Peyer's patch (tissue), 4 donors: ENCODE measurements at regions not wholly inside any gene's neighbourhood (a gene's known extent, or its start where the extent isn't known, plus 50 kb on each side); places are given as distances from the start of the nearest gene placed in this dataset.

ENCODE experiments used
- POLR2A ChIP-seq, 2 donors: fragments of 450-650 bp; IDR thresholded peaks; one replicate each; pipeline ENCODE4 v1.5.1; 2017; ENCODE audit warnings: antibody characterized with exemption in 2 of 2, mild to moderate bottlenecking in 2 of 2, moderate library complexity in 2 of 2
- TF ChIP-seq, protein P1 (sequence below), 6 experiments: fragments of 450-650 bp in 4 of 6; fragments of 200-600 bp in 2 of 6; sonication (generic) in 1 of 6; IDR thresholded peaks; one replicate each; pipeline ENCODE4 v1.5.1; 2017 to 2019; ENCODE audit warnings: antibody characterized with exemption in 6 of 6, mild to moderate bottlenecking in 3 of 6, moderate library complexity in 1 of 6

DNA sequence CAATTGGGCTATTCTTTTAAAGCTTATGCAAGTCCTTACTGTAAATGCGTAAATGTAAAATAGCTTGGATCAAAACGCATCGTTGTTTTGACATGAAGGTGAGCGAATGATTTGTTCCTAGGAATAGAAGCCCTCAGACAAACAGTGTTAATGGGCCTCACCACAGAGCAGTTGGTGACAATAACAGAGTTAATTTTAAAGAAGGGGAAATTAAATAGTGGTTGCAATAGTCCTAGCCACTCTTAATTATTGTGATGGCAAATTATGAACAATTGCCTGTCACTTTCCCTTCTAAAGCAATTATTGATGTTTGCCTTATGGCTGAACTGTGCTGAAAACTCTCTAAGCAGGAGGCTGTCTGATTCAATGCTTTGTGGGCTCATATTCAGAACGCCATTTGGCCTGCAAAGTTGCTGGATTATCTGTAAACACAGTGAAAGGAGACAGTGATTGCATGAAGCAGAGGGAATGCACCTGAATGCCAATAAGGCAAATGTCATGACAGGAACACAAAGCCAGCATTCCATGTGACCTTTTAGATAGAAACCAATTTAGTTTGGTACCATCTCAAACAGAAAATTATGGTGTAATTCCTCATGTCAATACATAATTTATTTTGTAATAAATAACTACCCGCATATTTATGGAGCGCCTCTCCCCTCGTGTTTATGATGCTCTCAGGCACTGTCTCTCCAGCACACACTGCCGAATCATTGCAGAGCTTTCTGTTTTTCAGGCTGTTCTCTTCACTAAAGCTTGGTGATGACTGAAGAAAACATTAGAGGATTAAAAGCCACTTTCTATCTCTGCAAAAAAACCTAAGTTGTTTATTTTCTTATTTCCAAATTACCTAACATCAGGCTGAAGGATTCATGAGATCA, 387.5 kb downstream of the HACE1 start:
- TF ChIP-seq, protein P1, sequence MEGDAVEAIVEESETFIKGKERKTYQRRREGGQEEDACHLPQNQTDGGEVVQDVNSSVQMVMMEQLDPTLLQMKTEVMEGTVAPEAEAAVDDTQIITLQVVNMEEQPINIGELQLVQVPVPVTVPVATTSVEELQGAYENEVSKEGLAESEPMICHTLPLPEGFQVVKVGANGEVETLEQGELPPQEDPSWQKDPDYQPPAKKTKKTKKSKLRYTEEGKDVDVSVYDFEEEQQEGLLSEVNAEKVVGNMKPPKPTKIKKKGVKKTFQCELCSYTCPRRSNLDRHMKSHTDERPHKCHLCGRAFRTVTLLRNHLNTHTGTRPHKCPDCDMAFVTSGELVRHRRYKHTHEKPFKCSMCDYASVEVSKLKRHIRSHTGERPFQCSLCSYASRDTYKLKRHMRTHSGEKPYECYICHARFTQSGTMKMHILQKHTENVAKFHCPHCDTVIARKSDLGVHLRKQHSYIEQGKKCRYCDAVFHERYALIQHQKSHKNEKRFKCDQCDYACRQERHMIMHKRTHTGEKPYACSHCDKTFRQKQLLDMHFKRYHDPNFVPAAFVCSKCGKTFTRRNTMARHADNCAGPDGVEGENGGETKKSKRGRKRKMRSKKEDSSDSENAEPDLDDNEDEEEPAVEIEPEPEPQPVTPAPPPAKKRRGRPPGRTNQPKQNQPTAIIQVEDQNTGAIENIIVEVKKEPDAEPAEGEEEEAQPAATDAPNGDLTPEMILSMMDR (IDR thresholded peaks at IDR 0.05) = no peak
- no peak for TF ChIP-seq POLR2A (IDR thresholded peaks at IDR 0.05)
